ENCODE measurements at regions not wholly inside any gene's neighbourhood (a gene's known extent, or its start where the extent isn't known, plus 50 kb on each side); places are given as distances from the start of the nearest gene placed in this dataset.
"Not testable (repeated sequence)": the region's sequence is repeated elsewhere in the genome, so short reads cannot be mapped to it uniquely, and the experiment has no call there.

DNA sequence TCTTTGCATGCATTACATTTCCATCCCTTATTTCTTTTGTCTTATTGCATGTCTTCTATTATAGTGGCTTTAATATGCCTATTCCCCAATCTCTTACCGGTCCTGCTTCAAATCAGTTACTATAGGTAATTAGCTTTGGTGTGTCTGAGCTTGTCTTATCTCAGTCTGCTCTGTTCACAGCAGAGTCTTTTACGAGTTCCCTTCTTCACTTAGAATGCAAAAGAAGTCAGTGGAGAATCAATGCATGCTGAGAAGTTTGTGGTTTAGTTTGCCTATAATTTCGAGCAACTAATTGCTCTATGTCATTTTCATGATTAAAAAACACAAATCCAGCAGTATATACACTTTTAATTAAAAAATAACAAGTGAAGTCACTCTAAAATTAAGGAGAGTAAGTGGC lies 545.0 kb downstream of the SLCO4C1 start:
- H3K27ac ChIP-seq: no peak overlapping the region
- intact Hi-C loops (cut with DNase I; ENCODE audit: low total_unique reads): no loop called here
- no peaks in the 10 kb centered on the region for H3K4me1 ChIP-seq
- TF ChIP-seq POLR2A (IDR thresholded peaks at IDR 0.05): no peak
- TF ChIP-seq, protein P1, sequence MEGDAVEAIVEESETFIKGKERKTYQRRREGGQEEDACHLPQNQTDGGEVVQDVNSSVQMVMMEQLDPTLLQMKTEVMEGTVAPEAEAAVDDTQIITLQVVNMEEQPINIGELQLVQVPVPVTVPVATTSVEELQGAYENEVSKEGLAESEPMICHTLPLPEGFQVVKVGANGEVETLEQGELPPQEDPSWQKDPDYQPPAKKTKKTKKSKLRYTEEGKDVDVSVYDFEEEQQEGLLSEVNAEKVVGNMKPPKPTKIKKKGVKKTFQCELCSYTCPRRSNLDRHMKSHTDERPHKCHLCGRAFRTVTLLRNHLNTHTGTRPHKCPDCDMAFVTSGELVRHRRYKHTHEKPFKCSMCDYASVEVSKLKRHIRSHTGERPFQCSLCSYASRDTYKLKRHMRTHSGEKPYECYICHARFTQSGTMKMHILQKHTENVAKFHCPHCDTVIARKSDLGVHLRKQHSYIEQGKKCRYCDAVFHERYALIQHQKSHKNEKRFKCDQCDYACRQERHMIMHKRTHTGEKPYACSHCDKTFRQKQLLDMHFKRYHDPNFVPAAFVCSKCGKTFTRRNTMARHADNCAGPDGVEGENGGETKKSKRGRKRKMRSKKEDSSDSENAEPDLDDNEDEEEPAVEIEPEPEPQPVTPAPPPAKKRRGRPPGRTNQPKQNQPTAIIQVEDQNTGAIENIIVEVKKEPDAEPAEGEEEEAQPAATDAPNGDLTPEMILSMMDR (IDR thresholded peaks at IDR 0.05): no peak
- WGBS, 2 donors: 49 to 52% methylated on average over 3 of the region's 3 CpGs
- H3K36me3 ChIP-seq (ENCODE audit: low read depth, missing control alignments): no peaks in the 10 kb centered on the region
- DNase-seq: no peak
- no peak overlapping the region for H3K4me3 ChIP-seq
- no peaks in the 10 kb centered on the region for H3K9me3 ChIP-seq
- no peaks in the 10 kb centered on the region for H3K27me3 ChIP-seq

DNA sequence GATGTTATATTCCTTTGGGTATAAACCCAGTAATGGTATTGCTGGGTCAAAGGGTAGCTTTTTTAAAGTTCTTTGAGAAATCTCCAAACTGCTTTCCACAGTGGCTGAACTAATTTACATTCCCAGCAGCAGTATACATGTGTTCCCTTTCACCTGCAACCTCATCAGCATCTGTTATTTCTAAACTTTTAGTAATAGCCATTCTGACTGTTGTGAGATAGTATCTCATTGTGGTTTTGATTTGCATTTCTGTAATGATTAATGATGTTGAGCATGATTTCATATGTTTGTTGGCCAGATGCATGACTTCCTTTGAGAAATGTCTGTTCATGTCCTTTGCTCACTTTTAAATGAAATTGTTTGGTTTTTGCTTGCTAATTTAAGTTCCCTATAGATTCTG lies 553.1 kb downstream of the SLCO4C1 start:
- H3K27ac ChIP-seq; intact Hi-C loops (cut with DNase I; ENCODE audit: low total_unique reads); H3K27me3 ChIP-seq; H3K36me3 ChIP-seq (ENCODE audit: low read depth, missing control alignments); H3K4me1 ChIP-seq; H3K4me3 ChIP-seq; H3K9me3 ChIP-seq; DNase-seq: not testable (repeated sequence)

DNA sequence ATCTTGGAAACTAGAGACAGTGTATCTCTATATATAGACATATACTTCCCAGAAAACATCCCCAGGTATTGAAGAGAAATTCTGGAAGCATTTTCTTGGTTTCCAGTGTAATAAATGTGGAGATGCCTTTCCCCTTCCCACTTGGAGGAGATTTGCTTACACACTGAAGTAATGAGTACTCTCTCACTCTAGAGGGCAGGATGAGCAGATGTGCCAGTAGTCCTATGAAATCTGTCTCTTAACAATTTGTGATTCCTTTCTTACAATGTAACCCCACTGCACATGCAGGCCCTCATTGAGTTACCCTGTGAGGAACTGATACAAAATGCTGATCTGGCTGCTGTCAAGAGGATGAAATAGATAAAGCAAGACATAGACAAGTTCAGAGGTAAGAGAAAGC lies 567.2 kb downstream of the SLCO4C1 start:
- no peak overlapping the region for H3K4me3 ChIP-seq
- peak; percentile 19 for DNase-seq
- no peak overlapping the region for H3K27ac ChIP-seq
- no peaks in the 10 kb centered on the region for H3K27me3 ChIP-seq
- H3K9me3 ChIP-seq: no peaks in the 10 kb centered on the region
- no peaks in the 10 kb centered on the region for H3K36me3 ChIP-seq (ENCODE audit: low read depth, missing control alignments)
- intact Hi-C loops (cut with DNase I; ENCODE audit: low total_unique reads): no loop called here
- H3K4me1 ChIP-seq: no peaks in the 10 kb centered on the region
- no peak for TF ChIP-seq POLR2A (IDR thresholded peaks at IDR 0.05)
- TF ChIP-seq, protein P1 (IDR thresholded peaks at IDR 0.05): peak in 1 of 3 experiments; percentile 3

DNA sequence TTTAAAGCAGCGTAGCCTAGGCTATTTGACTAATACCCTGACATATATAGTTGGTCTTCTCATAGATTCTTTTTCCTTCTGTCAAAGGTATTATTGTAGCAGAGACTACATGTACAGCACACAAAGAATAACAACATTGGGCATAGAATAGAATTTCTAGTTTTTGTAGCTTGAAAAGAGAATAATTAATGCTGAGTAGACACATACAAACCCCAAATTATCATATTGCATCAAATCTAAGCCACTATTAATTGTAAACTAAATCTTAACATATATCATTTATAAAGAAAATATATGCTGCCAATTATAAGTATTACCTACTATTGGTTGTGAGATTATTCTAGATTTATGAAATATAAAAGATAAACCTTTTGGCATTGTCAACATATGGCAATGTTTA lies 574.5 kb downstream of the SLCO4C1 start:
- Histone ChIP-seq H3K27ac (no peak overlapping the region), H3K4me1 (no peaks in the 10 kb centered on the region), H3K36me3 (ENCODE audit: low read depth, missing control alignments) (no peaks in the 10 kb centered on the region), H3K4me3 (no peak overlapping the region), H3K9me3 (no peaks in the 10 kb centered on the region), H3K27me3 (no peaks in the 10 kb centered on the region)
- 44 to 91% methylated on average over 1 of the region's 1 CpG for WGBS, 2 donors
- intact Hi-C loops (cut with DNase I; ENCODE audit: low total_unique reads): no loop called here
- DNase-seq: no peak
- TF ChIP-seq, protein P1 (IDR thresholded peaks at IDR 0.05): no peak
- no peak for TF ChIP-seq POLR2A (IDR thresholded peaks at IDR 0.05)

DNA sequence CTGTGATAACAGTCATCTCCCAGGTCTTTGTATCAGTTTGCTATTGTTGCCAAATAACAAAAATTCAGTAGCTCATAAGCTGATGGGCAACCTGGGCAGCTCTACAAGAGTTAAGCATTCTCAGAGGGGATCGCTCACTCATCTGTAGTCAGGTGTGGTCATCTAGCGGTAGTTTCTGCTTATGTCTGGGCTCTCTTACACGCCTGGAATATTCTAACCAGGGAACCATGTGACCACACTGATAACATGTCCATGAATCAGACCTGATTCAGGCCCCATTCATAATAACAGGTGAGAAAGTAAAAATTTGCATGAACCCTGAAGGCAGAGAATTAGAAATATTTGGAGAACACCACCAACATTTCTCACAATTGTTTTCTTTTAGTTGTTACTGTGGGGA lies 576.1 kb downstream of the SLCO4C1 start:
- H3K4me3 ChIP-seq: no peak overlapping the region
- intact Hi-C loops (cut with DNase I; ENCODE audit: low total_unique reads): no loop called here
- no peaks in the 10 kb centered on the region for H3K27me3 ChIP-seq
- no peak for DNase-seq
- no peaks in the 10 kb centered on the region for H3K4me1 ChIP-seq
- no peak overlapping the region for H3K27ac ChIP-seq
- TF ChIP-seq, protein P1 (IDR thresholded peaks at IDR 0.05): no peak
- no peaks in the 10 kb centered on the region for H3K9me3 ChIP-seq
- WGBS, 2 donors: 89% methylated on average over 3 of the region's 3 CpGs
- no peaks in the 10 kb centered on the region for H3K36me3 ChIP-seq (ENCODE audit: low read depth, missing control alignments)

All from testis (tissue), 2 donors.